NCI-H345 (cell line): ENCODE measurements at regions not wholly inside any gene's neighbourhood (a gene's known extent, or its start where the extent isn't known, plus 50 kb on each side); places are given as distances from the start of the nearest gene placed in this dataset.
"Not testable (repeated sequence)": the region's sequence is repeated elsewhere in the genome, so short reads cannot be mapped to it uniquely, and the experiment has no call there.

Experiments
- DNase-seq: peaks from one replicate; lab custom pipeline; 2025; lab: John Stamatoyannopoulos, UW

- DNase-seq: no peak
These were observed 955.2 kb downstream of the BRINP3 start for GRCh38 chr1:189522441-189522840.

- DNase-seq: no peak
These were observed 953.2 kb downstream of the BRINP3 start for GRCh38 chr1:189524501-189524900.

- no peak for DNase-seq
These were observed 947.5 kb downstream of the BRINP3 start for GRCh38 chr1:189530162-189530561.

- DNase-seq: no peak
These were observed 939.4 kb downstream of the BRINP3 start for GRCh38 chr1:189538271-189538670.

GRCh38 chr1:189550498-189550897, 927.2 kb downstream of the BRINP3 start:
- no peak for DNase-seq

GRCh38 chr1:189563784-189564183, 913.9 kb downstream of the BRINP3 start:
- DNase-seq: no peak

GRCh38 chr1:189567890-189568289, 909.8 kb downstream of the BRINP3 start:
- no peak for DNase-seq

GRCh38 chr1:189596197-189596596, 881.5 kb downstream of the BRINP3 start:
- DNase-seq: no peak

GRCh38 chr1:189597083-189597482, 880.6 kb downstream of the BRINP3 start:
- peak; percentile 92 for DNase-seq

GRCh38 chr1:189605226-189605625, 872.4 kb downstream of the BRINP3 start:
- no peak for DNase-seq

- DNase-seq: no peak
These were observed 871.6 kb downstream of the BRINP3 start for GRCh38 chr1:189606047-189606446.

- no peak for DNase-seq
These were observed 870.7 kb downstream of the BRINP3 start for GRCh38 chr1:189606795-189607476.

- no peak for DNase-seq
These were observed 870.1 kb downstream of the BRINP3 start for GRCh38 chr1:189607477-189608096.

GRCh38 chr1:189609167-189609566, 868.5 kb downstream of the BRINP3 start:
- no peak for DNase-seq

- DNase-seq: no peak
These were observed 860.8 kb downstream of the BRINP3 start for GRCh38 chr1:189616893-189617292.

GRCh38 chr1:189619682-189620332, 857.9 kb downstream of the BRINP3 start:
- peak; percentile 18 for DNase-seq

GRCh38 chr1:189620471-189620870, 857.2 kb downstream of the BRINP3 start:
- DNase-seq: no peak

GRCh38 chr1:189623336-189623735, 854.3 kb downstream of the BRINP3 start:
- DNase-seq: no peak

GRCh38 chr1:189627427-189627826, 850.2 kb downstream of the BRINP3 start:
- DNase-seq: no peak

- DNase-seq: no peak
These were observed 848.8 kb downstream of the BRINP3 start for GRCh38 chr1:189628857-189629256.

- no peak for DNase-seq
These were observed 844.0 kb downstream of the BRINP3 start for GRCh38 chr1:189633658-189634057.

GRCh38 chr1:189637041-189637440, 840.6 kb downstream of the BRINP3 start:
- no peak for DNase-seq

- not testable (repeated sequence) for DNase-seq
These were observed 833.5 kb downstream of the BRINP3 start for GRCh38 chr1:189644156-189644555.
